Panc1 (cell line): ENCODE measurements at regions not wholly inside any gene's neighbourhood (a gene's known extent, or its start where the extent isn't known, plus 50 kb on each side); places are given as distances from the start of the nearest gene placed in this dataset.

Experiments
- ATAC-seq: fragments of 200-7000 bp; cut with Tn5 transposase; 2 replicates; pipeline ENCODE4 v1.9.1; 2020; ENCODE audit warnings: mild to moderate bottlenecking, moderate library complexity
- BruUV-seq: library from RNA; stranded (reverse); fragments of 400-500 nt; replicated peaks from 2 replicates; lab custom pipeline; 2021; lab: Mats Ljungman, UMichigan
- CTCF ChIA-PET: fragments of 300-600 bp; sonication (Branson Sonifier 250); formaldehyde crosslinking; loops from one replicate; lab custom pipeline; 2022; ENCODE audit warnings: antibody characterized with exemption; lab: Charles Lee
- POLR2A ChIA-PET: fragments of 300-600 bp; sonication (Branson Sonifier 250); formaldehyde crosslinking; loops from one replicate; lab custom pipeline; 2022; ENCODE audit warnings: antibody characterized with exemption; lab: Charles Lee
- DNase-seq: peaks from one replicate; pipeline ENCODE4 v3.0.0-alpha.2; 2010; ENCODE audit warnings: low read depth, low spot score
- H3K27ac ChIP-seq: 2 replicates; pipeline ENCODE4 v1.5.1; 2011; ENCODE audit warnings: mild to moderate bottlenecking, low read length, inconsistent platforms
- H3K27me3 ChIP-seq: fragments of 200-500 bp; sonication (Bioruptor generic); 2 replicates; pipeline ENCODE4 v1.6.0; 2014; ENCODE audit warnings: low read length, inconsistent platforms; ENCODE audit not compliant: control insufficient read depth, insufficient read depth
- H3K36me3 ChIP-seq: fragments of 200-500 bp; sonication (Bioruptor generic); 2 replicates; pipeline ENCODE4 v1.5.1; 2014; ENCODE audit warnings: inconsistent platforms, mild to moderate bottlenecking, low read length, moderate library complexity; ENCODE audit not compliant: control insufficient read depth, insufficient read depth
- H3K4me1 ChIP-seq: 2 replicates; pipeline ENCODE4 v1.5.1; 2011; ENCODE audit warnings: inconsistent platforms, mild to moderate bottlenecking, low read length, moderate library complexity; ENCODE audit not compliant: control insufficient read depth, insufficient read depth
- H3K4me3 ChIP-seq, 2 experiments: 2 replicates each; pipeline ENCODE4 v1.5.1; 2011 to 2012; ENCODE audit warnings: low read depth in 2 of 2, low read length in 2 of 2, mild to moderate bottlenecking in 2 of 2, inconsistent platforms in 1 of 2, moderate library complexity in 1 of 2
- H3K9me3 ChIP-seq: fragments of 200-500 bp; sonication (Bioruptor generic); 2 replicates; pipeline ENCODE4 v1.5.1; 2014; ENCODE audit warnings: low read depth, mild to moderate bottlenecking, inconsistent platforms, low read length, moderate library complexity; ENCODE audit not compliant: control insufficient read depth, insufficient read depth
- CTCF ChIP-seq: fragments of 450-650 bp; IDR thresholded peaks from 2 replicates; pipeline ENCODE4 v1.5.1; 2017; ENCODE audit warnings: mild to moderate bottlenecking
- POLR2AphosphoS5 ChIP-seq: IDR thresholded peaks from 2 replicates; pipeline ENCODE4 v1.6.1; 2012; ENCODE audit warnings: mild to moderate bottlenecking, low read depth, low read length, moderate library complexity
- REST ChIP-seq, 2 experiments: IDR thresholded peaks; 2 replicates each; pipeline ENCODE4 v1.6.1; 2011 to 2012; ENCODE audit warnings: low read depth in 2 of 2, control low read depth in 1 of 2, low read length in 1 of 2, mild to moderate bottlenecking in 1 of 2, moderate library complexity in 1 of 2; ENCODE audit not compliant: insufficient read depth in 1 of 2
- SIN3A ChIP-seq: IDR thresholded peaks from 2 replicates; pipeline ENCODE4 v1.6.1; 2012; ENCODE audit warnings: low read depth, mild to moderate bottlenecking, low read length, moderate library complexity, borderline replicate concordance; ENCODE audit not compliant: insufficient read depth
- TCF7L2 ChIP-seq: IDR thresholded peaks from 2 replicates; pipeline ENCODE4 v1.6.1; 2011; ENCODE audit warnings: mild to moderate bottlenecking, low read depth, low read length, inconsistent platforms
- in situ Hi-C: cut with HindIII; loops from 2 replicates; pipeline ENCODE4 v1.10.0; 2016; ENCODE audit warnings: low sequenced_read_pairs, low pct_unique_long_range_greater_than_20kb
- intact Hi-C: fragments of 100-400 bp; cut with micrococcal nuclease; formaldehyde crosslinking; loops from one replicate; pipeline ENCODE4 v1.10.0; 2022; ENCODE audit not compliant: unreplicated experiment

GRCh38 chr14:73794146-73794545 lies 57.5 kb upstream of the PTGR2 start:
- no peak for TF ChIP-seq SIN3A
- TF ChIP-seq CTCF = no peak
- TF ChIP-seq POLR2AphosphoS5 = no peak
- TF ChIP-seq TCF7L2 = no peak
- no peak for TF ChIP-seq REST (IDR thresholded peaks at IDR 0.05; ENCODE audit: insufficient read depth in 1 of 2, low read depth in 2 of 2, low read length in 1 of 2)
- CTCF ChIA-PET = no interaction called here

GRCh38 chr14:73792481-73792880 lies 59.1 kb upstream of the PTGR2 start:
- intact Hi-C loops = no loop called here
- in situ Hi-C loops = no loop called here
- Histone ChIP-seq H3K27me3 (no peaks in the 10 kb centered on the region), H3K9me3 (no peaks in the 10 kb centered on the region), H3K36me3 (no peaks in the 10 kb centered on the region), H3K4me3 (no peak overlapping the region), H3K4me1 (peaks cover 30% of the 10 kb centered on the region), H3K27ac (peak overlapping the region; percentile 39; the same call in 1 of the 2 replicates)
- POLR2A ChIA-PET = no interaction called here
- CTCF ChIA-PET = no interaction called here
- ATAC-seq (no peak), DNase-seq (no peak)
- no TSS peak for BruUV-seq
- TF ChIP-seq CTCF (no peak), POLR2AphosphoS5 (no peak), SIN3A (no peak), TCF7L2 (no peak), REST (IDR thresholded peaks at IDR 0.05; ENCODE audit: insufficient read depth in 1 of 2, low read depth in 2 of 2, low read length in 1 of 2) (no peak)

More at GRCh38 chr14:73794146-73794545, 57.5 kb upstream of the PTGR2 start:
- POLR2A ChIA-PET = no interaction called here
- Histone ChIP-seq H3K4me3 (no peak overlapping the region), H3K27me3 (no peaks in the 10 kb centered on the region), H3K36me3 (no peaks in the 10 kb centered on the region), H3K9me3 (no peaks in the 10 kb centered on the region), H3K27ac (0 out of 2 replicates have a peak overlapping the region, but pooled peaks have one; percentile 12), H3K4me1 (peaks cover 19% of the 10 kb centered on the region)
- intact Hi-C loops = no loop called here
- BruUV-seq = no TSS peak
- in situ Hi-C loops = no loop called here
- no peak for DNase-seq
- no peak for ATAC-seq
